ENCODE measurements at regions not wholly inside any gene's neighbourhood (a gene's known extent, or its start where the extent isn't known, plus 50 kb on each side); places are given as distances from the start of the nearest gene placed in this dataset.

GRCh38 chr2:18701546-18701945, 112.2 kb upstream of the NT5C1B start:
- no peak for DNase-seq

- no peak for DNase-seq
Observed at GRCh38 chr2:18690342-18690741, 101.0 kb upstream of the NT5C1B start.

GRCh38 chr2:18684206-18685038, 95.1 kb upstream of the NT5C1B start:
- DNase-seq = no peak

- DNase-seq = no peak
Observed at GRCh38 chr2:18682681-18683080, 93.3 kb upstream of the NT5C1B start.

- no peak for DNase-seq
Observed at GRCh38 chr2:18677280-18677679, 87.9 kb upstream of the NT5C1B start.

GRCh38 chr2:18674309-18674708, 84.9 kb upstream of the NT5C1B start:
- no peak for DNase-seq

GRCh38 chr2:18671363-18671762, 82.0 kb upstream of the NT5C1B start:
- DNase-seq = no peak

GRCh38 chr2:18668221-18668620, 78.9 kb upstream of the NT5C1B start:
- no peak for DNase-seq

GRCh38 chr2:18664421-18664820, 75.1 kb upstream of the NT5C1B start:
- DNase-seq = no peak

- no peak for DNase-seq
Observed at GRCh38 chr2:18663861-18664260, 74.5 kb upstream of the NT5C1B start.

- no peak for DNase-seq
Observed at GRCh38 chr2:18662689-18663088, 73.3 kb upstream of the NT5C1B start.

GRCh38 chr2:18659915-18660314, 70.5 kb upstream of the NT5C1B start:
- no peak for DNase-seq

GRCh38 chr2:18656048-18656447, 66.7 kb upstream of the NT5C1B start:
- no peak for DNase-seq

GRCh38 chr2:18651842-18652774, 62.7 kb upstream of the NT5C1B start:
- DNase-seq = no peak

GRCh38 chr2:18650221-18650620, 60.9 kb upstream of the NT5C1B start:
- DNase-seq = no peak

- no peak for DNase-seq
Observed at GRCh38 chr2:18649502-18650135, 60.2 kb upstream of the NT5C1B start.

GRCh38 chr2:18648161-18648560, 58.8 kb upstream of the NT5C1B start:
- DNase-seq = no peak

- DNase-seq = no peak
Observed at GRCh38 chr2:18647731-18648130, 58.4 kb upstream of the NT5C1B start.

GRCh38 chr2:18645315-18645714, 55.9 kb upstream of the NT5C1B start:
- DNase-seq = no peak

- DNase-seq = no peak
Observed at GRCh38 chr2:18644115-18644462, 54.7 kb upstream of the NT5C1B start.

- DNase-seq = no peak
Observed at GRCh38 chr2:18643326-18644114, 54.2 kb upstream of the NT5C1B start.

GRCh38 chr2:18641823-18642222, 52.5 kb upstream of the NT5C1B start:
- no peak for DNase-seq
